WTC11 (cell line): ENCODE measurements at regions not wholly inside any gene's neighbourhood (a gene's known extent, or its start where the extent isn't known, plus 50 kb on each side); places are given as distances from the start of the nearest gene placed in this dataset.

ENCODE experiments used
- ATAC-seq: fragments of 200-7000 bp; cut with Tn5 transposase; 2 replicates; pipeline ENCODE4 v1.10.0; 2021; ENCODE audit warnings: mild to moderate bottlenecking, moderate library complexity
- CTCF ChIA-PET: fragments of 300-600 bp; sonication (Branson Sonifier 250); formaldehyde crosslinking; loops from one replicate; lab custom pipeline; 2021; ENCODE audit warnings: antibody characterized with exemption; lab: Charles Lee
- POLR2A ChIA-PET: fragments of 350-600 bp; sonication (Branson Sonifier 250); formaldehyde crosslinking; loops from one replicate; lab custom pipeline; 2021; ENCODE audit warnings: antibody characterized with exemption; lab: Charles Lee
- DNase-seq: peaks from one replicate; pipeline ENCODE4 v3.0.0; 2021; ENCODE audit warnings: low spot score
- H3K27ac Mint-ChIP-seq: 2 replicates; pipeline ENCODE4 v1.8.0; 2021; ENCODE audit warnings: mixed read lengths
- H3K27me3 Mint-ChIP-seq: 2 replicates; pipeline ENCODE4 v1.8.0; 2021; ENCODE audit warnings: low read depth, mild to moderate bottlenecking, moderate library complexity, mixed read lengths
- H3K36me3 Mint-ChIP-seq: 2 replicates; pipeline ENCODE4 v1.8.0; 2021; ENCODE audit warnings: mixed read lengths
- H3K4me1 Mint-ChIP-seq: 2 replicates; pipeline ENCODE4 v1.8.0; 2022; ENCODE audit warnings: mixed read lengths
- H3K4me3 Mint-ChIP-seq: 2 replicates; pipeline ENCODE4 v1.8.0; 2021; ENCODE audit warnings: mild to moderate bottlenecking, moderate library complexity, mixed read lengths
- H3K9me3 Mint-ChIP-seq: 2 replicates; pipeline ENCODE4 v1.8.0; 2021; ENCODE audit warnings: mixed read lengths
- ATF1 ChIP-seq: sonication (generic); formaldehyde crosslinking; IDR thresholded peaks from 2 replicates; pipeline ENCODE4 v1.8.1; 2023; ENCODE audit warnings: mild to moderate bottlenecking, moderate library complexity, missing genetic modification reagents
- EMX1 ChIP-seq: fragments of 250-450 bp; sonication (Bioruptor Pico); IDR thresholded peaks from 2 replicates; pipeline ENCODE4 v1.8.0; 2021; ENCODE audit warnings: mild to moderate bottlenecking
- FOXJ3 ChIP-seq: sonication (generic); formaldehyde crosslinking; IDR thresholded peaks from 2 replicates; pipeline ENCODE4 v1.9.0; 2021; ENCODE audit warnings: missing genetic modification reagents, mild to moderate bottlenecking, borderline replicate concordance
- NR1H2 ChIP-seq: sonication (generic); formaldehyde crosslinking; IDR thresholded peaks from 2 replicates; pipeline ENCODE4 v1.9.0; 2021; ENCODE audit warnings: mild to moderate bottlenecking, moderate library complexity, missing genetic modification reagents
- PRRX2 ChIP-seq: fragments of 250-450 bp; sonication (Bioruptor Pico); IDR thresholded peaks from 2 replicates; pipeline ENCODE4 v1.8.0; 2021; ENCODE audit warnings: mild to moderate bottlenecking
- RELA ChIP-seq: sonication (generic); formaldehyde crosslinking; IDR thresholded peaks from 2 replicates; pipeline ENCODE4 v1.8.1; 2022; ENCODE audit warnings: missing genetic modification reagents, mild to moderate bottlenecking, borderline replicate concordance
- SMAD3 ChIP-seq: sonication (generic); formaldehyde crosslinking; IDR thresholded peaks from 2 replicates; pipeline ENCODE4 v1.8.0; 2022; ENCODE audit warnings: missing genetic modification reagents, mild to moderate bottlenecking, borderline replicate concordance
- TEAD4 ChIP-seq: sonication (generic); formaldehyde crosslinking; IDR thresholded peaks from 2 replicates; pipeline ENCODE4 v1.8.0; 2022; ENCODE audit warnings: mild to moderate bottlenecking, missing genetic modification reagents
- ZBTB43 ChIP-seq: sonication (generic); formaldehyde crosslinking; IDR thresholded peaks from 2 replicates; pipeline ENCODE4 v1.8.1; 2023; ENCODE audit warnings: mild to moderate bottlenecking, missing genetic modification reagents
- ZNF317 ChIP-seq: sonication (generic); formaldehyde crosslinking; IDR thresholded peaks from 2 replicates; pipeline ENCODE4 v1.8.1; 2023; ENCODE audit warnings: low read depth, mild to moderate bottlenecking, moderate library complexity, missing genetic modification reagents, borderline replicate concordance
- ZNF396 ChIP-seq: fragments of 250-450 bp; sonication (Bioruptor Pico); IDR thresholded peaks from 2 replicates; pipeline ENCODE4 v1.8.0; 2021; ENCODE audit warnings: mild to moderate bottlenecking, moderate library complexity, borderline replicate concordance
- ZNF671 ChIP-seq: fragments of 250-450 bp; sonication (Bioruptor Pico); IDR thresholded peaks from 2 replicates; pipeline ENCODE4 v1.8.0; 2021; ENCODE audit warnings: mild to moderate bottlenecking
- TF ChIP-seq, protein P1 (sequence below): sonication (generic); formaldehyde crosslinking; IDR thresholded peaks from 2 replicates; pipeline ENCODE4 v1.8.0; 2022; ENCODE audit warnings: mild to moderate bottlenecking, missing genetic modification reagents
- TF ChIP-seq, protein P2 (sequence below): sonication (generic); formaldehyde crosslinking; IDR thresholded peaks from 2 replicates; pipeline ENCODE4 v1.8.0; 2023; ENCODE audit warnings: missing genetic modification reagents, mild to moderate bottlenecking, borderline replicate concordance
- TF ChIP-seq, protein P3 (sequence below): fragments of 250-450 bp; sonication (Bioruptor Pico); IDR thresholded peaks from 2 replicates; pipeline ENCODE4 v1.9.0; 2021; ENCODE audit warnings: mild to moderate bottlenecking
- TF ChIP-seq, protein P4 (sequence below): fragments of 250-450 bp; sonication (Bioruptor Pico); IDR thresholded peaks from 2 replicates; pipeline ENCODE4 v1.8.0; 2021; ENCODE audit warnings: mild to moderate bottlenecking

GRCh38 chr18:61157451-61157850 is 175.8 kb upstream of the CDH20 start (continued):
- TF ChIP-seq, protein P1, sequence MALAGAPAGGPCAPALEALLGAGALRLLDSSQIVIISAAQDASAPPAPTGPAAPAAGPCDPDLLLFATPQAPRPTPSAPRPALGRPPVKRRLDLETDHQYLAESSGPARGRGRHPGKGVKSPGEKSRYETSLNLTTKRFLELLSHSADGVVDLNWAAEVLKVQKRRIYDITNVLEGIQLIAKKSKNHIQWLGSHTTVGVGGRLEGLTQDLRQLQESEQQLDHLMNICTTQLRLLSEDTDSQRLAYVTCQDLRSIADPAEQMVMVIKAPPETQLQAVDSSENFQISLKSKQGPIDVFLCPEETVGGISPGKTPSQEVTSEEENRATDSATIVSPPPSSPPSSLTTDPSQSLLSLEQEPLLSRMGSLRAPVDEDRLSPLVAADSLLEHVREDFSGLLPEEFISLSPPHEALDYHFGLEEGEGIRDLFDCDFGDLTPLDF (CRISPR knock-in tag) = no peak
- TF ChIP-seq NR1H2 (CRISPR knock-in tag) = no peak
- no peak for TF ChIP-seq PRRX2 (CRISPR knock-in tag)
- no peak for TF ChIP-seq RELA (CRISPR knock-in tag)

- Mint-ChIP-seq H3K4me1 (peaks cover 10% of the 10 kb centered on the region), H3K27ac (no peak overlapping the region), H3K4me3 (no peak overlapping the region), H3K27me3 (no peaks in the 10 kb centered on the region), H3K9me3 (no peaks in the 10 kb centered on the region), H3K36me3 (no peaks in the 10 kb centered on the region)
- ChIA-PET POLR2A (no interaction called here), CTCF (no interaction called here)
- DNase-seq = no peak
- no peak for ATAC-seq
- no peak for TF ChIP-seq ZNF317 (CRISPR knock-in tag)
- TF ChIP-seq SMAD3 (CRISPR knock-in tag) = no peak
- TF ChIP-seq, protein P2, sequence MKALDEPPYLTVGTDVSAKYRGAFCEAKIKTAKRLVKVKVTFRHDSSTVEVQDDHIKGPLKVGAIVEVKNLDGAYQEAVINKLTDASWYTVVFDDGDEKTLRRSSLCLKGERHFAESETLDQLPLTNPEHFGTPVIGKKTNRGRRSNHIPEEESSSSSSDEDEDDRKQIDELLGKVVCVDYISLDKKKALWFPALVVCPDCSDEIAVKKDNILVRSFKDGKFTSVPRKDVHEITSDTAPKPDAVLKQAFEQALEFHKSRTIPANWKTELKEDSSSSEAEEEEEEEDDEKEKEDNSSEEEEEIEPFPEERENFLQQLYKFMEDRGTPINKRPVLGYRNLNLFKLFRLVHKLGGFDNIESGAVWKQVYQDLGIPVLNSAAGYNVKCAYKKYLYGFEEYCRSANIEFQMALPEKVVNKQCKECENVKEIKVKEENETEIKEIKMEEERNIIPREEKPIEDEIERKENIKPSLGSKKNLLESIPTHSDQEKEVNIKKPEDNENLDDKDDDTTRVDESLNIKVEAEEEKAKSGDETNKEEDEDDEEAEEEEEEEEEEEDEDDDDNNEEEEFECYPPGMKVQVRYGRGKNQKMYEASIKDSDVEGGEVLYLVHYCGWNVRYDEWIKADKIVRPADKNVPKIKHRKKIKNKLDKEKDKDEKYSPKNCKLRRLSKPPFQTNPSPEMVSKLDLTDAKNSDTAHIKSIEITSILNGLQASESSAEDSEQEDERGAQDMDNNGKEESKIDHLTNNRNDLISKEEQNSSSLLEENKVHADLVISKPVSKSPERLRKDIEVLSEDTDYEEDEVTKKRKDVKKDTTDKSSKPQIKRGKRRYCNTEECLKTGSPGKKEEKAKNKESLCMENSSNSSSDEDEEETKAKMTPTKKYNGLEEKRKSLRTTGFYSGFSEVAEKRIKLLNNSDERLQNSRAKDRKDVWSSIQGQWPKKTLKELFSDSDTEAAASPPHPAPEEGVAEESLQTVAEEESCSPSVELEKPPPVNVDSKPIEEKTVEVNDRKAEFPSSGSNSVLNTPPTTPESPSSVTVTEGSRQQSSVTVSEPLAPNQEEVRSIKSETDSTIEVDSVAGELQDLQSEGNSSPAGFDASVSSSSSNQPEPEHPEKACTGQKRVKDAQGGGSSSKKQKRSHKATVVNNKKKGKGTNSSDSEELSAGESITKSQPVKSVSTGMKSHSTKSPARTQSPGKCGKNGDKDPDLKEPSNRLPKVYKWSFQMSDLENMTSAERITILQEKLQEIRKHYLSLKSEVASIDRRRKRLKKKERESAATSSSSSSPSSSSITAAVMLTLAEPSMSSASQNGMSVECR (CRISPR knock-in tag) = no peak
- TF ChIP-seq ZBTB43 = no peak
- no peak for TF ChIP-seq ZNF671 (CRISPR knock-in tag)
- TF ChIP-seq TEAD4 = no peak
- no peak for TF ChIP-seq FOXJ3
- TF ChIP-seq EMX1 (CRISPR knock-in tag) = no peak
- TF ChIP-seq, protein P3, sequence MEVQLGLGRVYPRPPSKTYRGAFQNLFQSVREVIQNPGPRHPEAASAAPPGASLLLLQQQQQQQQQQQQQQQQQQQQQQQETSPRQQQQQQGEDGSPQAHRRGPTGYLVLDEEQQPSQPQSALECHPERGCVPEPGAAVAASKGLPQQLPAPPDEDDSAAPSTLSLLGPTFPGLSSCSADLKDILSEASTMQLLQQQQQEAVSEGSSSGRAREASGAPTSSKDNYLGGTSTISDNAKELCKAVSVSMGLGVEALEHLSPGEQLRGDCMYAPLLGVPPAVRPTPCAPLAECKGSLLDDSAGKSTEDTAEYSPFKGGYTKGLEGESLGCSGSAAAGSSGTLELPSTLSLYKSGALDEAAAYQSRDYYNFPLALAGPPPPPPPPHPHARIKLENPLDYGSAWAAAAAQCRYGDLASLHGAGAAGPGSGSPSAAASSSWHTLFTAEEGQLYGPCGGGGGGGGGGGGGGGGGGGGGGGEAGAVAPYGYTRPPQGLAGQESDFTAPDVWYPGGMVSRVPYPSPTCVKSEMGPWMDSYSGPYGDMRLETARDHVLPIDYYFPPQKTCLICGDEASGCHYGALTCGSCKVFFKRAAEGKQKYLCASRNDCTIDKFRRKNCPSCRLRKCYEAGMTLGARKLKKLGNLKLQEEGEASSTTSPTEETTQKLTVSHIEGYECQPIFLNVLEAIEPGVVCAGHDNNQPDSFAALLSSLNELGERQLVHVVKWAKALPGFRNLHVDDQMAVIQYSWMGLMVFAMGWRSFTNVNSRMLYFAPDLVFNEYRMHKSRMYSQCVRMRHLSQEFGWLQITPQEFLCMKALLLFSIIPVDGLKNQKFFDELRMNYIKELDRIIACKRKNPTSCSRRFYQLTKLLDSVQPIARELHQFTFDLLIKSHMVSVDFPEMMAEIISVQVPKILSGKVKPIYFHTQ = no peak
- TF ChIP-seq ATF1 (CRISPR knock-in tag) = no peak
- no peak for TF ChIP-seq ZNF396 (CRISPR knock-in tag)
- TF ChIP-seq, protein P4, sequence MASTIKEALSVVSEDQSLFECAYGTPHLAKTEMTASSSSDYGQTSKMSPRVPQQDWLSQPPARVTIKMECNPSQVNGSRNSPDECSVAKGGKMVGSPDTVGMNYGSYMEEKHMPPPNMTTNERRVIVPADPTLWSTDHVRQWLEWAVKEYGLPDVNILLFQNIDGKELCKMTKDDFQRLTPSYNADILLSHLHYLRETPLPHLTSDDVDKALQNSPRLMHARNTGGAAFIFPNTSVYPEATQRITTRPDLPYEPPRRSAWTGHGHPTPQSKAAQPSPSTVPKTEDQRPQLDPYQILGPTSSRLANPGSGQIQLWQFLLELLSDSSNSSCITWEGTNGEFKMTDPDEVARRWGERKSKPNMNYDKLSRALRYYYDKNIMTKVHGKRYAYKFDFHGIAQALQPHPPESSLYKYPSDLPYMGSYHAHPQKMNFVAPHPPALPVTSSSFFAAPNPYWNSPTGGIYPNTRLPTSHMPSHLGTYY (CRISPR knock-in tag) = no peak
Observed at GRCh38 chr18:61159246-61159645, 174.0 kb upstream of the CDH20 start.
